G401 (cell line): ENCODE measurements at regions not wholly inside any gene's neighbourhood (a gene's known extent, or its start where the extent isn't known, plus 50 kb on each side); places are given as distances from the start of the nearest gene placed in this dataset.
A peak's percentile ranks its signal among the peaks of the same experiment; 100 is the strongest.
"Not testable (repeated sequence)": the region's sequence is repeated elsewhere in the genome, so short reads cannot be mapped to it uniquely, and the experiment has no call there.

Source experiments
- DNase-seq: peaks from one replicate; pipeline ENCODE4 v3.0.0-alpha.2; 2015; ENCODE audit warnings: low spot score
- in situ Hi-C: cut with HindIII; loops from 2 replicates; pipeline ENCODE4 v1.10.0; 2016; ENCODE audit warnings: low sequenced_read_pairs, mixed read lengths

DNA sequence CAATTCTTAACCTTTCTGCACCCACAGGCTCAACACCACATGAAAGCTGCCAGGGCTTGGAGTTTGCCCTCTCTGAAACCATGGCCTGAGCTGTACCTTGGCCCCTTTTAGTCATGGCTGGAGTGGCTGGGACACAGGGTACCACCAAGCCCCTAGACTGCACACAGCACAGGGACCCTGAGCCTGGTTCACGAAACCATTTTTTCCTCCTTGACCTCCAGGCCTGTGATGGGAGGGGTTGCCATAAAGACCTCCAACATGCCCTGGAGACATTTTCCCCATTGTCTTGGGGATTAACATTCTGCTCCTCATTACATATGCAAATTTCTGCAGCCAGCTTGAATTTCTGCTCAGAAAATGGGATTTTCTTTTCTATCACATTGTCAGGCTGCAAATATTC, 113.4 kb downstream of the XPNPEP1 start:
- in situ Hi-C loops, DNase-seq: not testable (repeated sequence)

GRCh38 chr10:109801191-109801590, 122.1 kb downstream of the XPNPEP1 start:
- in situ Hi-C loops, DNase-seq: not testable (repeated sequence)

DNA sequence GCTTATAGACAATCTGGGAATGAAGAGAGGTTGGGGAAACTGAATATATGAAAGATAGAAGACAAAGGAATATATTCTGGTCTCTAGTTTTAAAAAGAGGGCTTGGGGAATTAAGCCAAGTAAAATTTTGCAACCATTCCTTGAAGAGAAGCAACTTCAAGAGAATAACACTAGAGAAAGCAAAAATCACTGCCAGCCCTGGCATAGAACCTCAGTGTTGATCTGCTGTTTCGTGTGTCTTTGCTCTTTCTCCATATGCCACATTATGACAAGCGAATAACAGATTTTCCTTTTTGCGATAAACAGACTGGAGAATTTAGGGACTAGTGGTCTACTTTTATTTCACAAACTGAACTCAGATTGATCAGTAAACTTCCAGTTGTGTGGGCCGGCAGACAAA, 132.7 kb downstream of the XPNPEP1 start:
- in situ Hi-C loops: no loop called here
- DNase-seq: no peak

- in situ Hi-C loops: no loop called here
- DNase-seq: no peak
Measured at GRCh38 chr10:109784236-109784635, 139.1 kb downstream of the XPNPEP1 start.

GRCh38 chr10:109783286-109783685, 140.0 kb downstream of the XPNPEP1 start:
- DNase-seq: no peak
- in situ Hi-C loops: no loop called here

DNA sequence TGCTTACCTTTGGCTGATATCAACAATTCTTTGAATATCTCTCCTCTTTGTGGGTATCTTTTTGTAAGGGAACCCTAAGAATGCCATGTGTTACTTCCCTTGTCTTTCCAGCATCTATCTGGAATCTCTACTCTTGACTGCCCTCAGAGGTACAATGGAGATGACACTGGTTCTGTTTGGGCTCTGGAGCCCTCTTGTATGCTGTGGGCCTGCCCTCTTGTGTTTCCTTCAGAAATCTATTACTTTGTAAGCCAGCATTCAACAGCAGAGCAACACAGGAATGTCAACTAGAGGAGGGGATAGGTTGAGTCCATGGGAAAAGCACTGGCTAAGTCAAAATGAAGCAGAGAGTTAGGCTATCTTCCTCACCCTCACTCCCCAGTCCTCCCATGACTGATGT, 142.3 kb downstream of the XPNPEP1 start:
- DNase-seq: no peak
- in situ Hi-C loops: no loop called here

- in situ Hi-C loops: no loop called here
- DNase-seq: no peak
Measured at GRCh38 chr10:109778993-109779392, 144.3 kb downstream of the XPNPEP1 start.

GRCh38 chr10:109774121-109774440, 149.2 kb downstream of the XPNPEP1 start:
- in situ Hi-C loops: no loop called here
- DNase-seq: no peak

DNA sequence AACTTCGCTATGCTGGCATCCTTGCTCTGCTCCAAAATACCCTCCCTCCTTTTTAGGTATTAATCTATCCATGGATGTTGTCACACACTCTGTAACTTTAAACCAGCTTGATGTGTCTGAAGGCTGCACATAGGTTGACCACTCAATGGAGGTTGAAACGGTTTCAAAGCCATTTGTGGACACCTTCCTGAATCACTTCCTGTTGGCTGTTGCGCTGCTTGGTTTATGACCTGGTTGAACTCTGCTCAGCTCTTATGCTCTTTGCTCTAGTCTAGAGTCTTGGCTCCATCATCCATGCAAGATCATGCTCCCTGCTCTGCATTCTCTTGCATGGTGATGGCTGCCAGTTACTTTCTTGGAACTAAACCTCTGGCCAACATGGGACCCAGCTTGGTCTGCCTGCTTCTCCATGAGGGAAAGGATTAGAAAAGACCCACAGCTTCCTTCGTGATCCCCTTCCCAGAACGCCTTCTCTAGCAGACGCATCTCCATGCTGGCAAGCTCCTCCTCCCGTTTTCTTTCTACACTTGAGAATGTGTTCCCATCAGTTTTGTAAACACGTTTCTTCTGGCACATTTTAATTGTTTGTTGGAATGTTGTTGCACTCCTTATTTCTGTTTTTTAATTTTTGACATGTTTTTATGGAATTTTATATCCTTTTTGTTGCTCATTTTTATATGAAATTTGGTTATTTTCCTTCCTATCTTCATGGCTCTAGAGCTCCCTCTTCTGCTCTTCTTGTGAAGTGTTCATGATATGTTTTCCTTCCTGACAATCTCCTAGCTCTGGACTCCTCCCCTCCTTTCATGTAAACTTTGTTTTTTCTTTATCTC, 149.8 kb downstream of the XPNPEP1 start:
- peak; percentile 6 for DNase-seq
- in situ Hi-C loops: no loop called here

GRCh38 chr10:109770663-109771062, 152.6 kb downstream of the XPNPEP1 start:
- no peak for DNase-seq

GRCh38 chr10:109769966-109770365, 153.3 kb downstream of the XPNPEP1 start:
- no peak for DNase-seq
- in situ Hi-C loops: no loop called here

More at GRCh38 chr10:109770663-109771062, 152.6 kb downstream of the XPNPEP1 start:
- in situ Hi-C loops: no loop called here

GRCh38 chr10:109765838-109766237, 157.5 kb downstream of the XPNPEP1 start:
- in situ Hi-C loops: no loop called here
- no peak for DNase-seq

DNA sequence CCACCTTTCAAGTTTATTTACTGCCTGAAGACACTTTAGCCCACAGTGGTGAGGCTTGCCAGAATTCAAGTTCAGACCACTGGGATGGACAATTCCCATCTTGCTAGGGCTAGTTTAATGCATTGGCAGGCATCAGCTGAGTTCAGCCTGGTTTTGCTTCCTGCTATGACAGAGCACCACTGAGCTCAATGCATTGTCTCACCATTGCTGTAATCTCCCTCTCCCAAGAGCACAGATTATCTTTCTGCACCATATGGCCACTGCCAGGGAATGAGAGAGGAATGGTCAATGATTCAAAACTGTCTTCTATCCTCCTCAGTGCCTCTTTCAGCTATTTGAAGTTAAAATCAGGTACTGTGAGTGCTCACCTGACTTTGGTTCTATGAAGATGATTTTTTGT, 160.8 kb downstream of the XPNPEP1 start:
- in situ Hi-C loops: no loop called here
- DNase-seq: no peak

DNA sequence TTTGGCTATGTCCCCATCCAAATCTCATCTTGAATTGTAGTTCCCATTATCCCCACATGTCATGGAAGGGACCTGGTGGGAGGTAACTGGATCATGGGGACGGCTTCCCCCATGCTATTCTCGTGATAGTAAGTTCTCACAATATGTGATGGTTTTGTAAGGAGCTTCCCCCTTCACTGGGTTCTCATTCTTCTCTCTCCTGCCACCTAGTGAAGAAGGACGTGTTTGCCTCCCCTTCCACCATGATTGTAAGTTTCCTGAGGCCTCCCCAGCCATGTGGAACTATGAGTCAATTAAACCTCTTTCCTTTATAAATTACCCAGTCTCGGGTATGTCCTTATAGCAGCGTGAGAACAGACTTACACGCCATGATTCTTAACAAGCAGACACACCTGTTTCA, 165.6 kb downstream of the XPNPEP1 start:
- DNase-seq, in situ Hi-C loops: not testable (repeated sequence)

- no peak for DNase-seq
- in situ Hi-C loops: no loop called here
Measured at GRCh38 chr10:109746861-109747260, 176.4 kb downstream of the XPNPEP1 start.

GRCh38 chr10:109744020-109744419, 179.3 kb downstream of the XPNPEP1 start:
- in situ Hi-C loops: no loop called here
- no peak for DNase-seq

DNA sequence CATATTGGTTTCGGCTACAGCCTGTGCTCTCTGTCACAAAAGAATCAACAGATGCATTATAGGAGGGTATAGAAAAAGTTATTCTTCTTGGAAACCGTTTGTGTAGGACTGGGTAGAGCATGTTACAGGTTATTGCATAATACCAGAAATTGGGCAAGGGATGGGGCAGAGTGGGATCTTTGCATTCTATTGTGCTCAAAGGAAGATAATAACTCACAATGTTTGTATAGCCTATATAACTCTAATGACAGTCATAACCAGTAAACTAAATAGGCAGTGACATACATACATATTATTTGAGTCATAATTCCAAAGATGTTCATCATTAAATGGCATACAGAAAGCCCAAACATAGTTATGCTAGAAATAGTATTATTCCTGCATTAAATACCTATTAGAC, 179.7 kb downstream of the XPNPEP1 start:
- in situ Hi-C loops: no loop called here
- DNase-seq: no peak

DNA sequence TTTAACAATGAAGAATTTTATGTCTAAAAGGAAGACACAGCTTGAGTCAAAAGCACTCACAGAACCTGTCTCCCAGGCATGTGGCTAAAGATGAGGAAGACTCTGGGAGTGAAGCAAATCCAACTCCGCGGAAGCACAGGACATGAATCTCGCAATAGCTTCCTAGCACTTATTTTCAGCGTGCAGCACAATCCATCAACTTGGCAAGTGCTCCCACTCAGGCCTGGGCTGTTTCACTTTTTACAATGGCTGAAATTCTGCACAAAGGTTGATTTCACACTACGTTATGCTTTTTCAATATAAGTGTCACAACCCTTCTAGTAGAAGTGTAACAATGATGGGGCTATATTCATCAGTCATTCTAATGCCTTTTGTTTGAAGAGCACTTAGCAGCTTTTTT, 180.2 kb downstream of the XPNPEP1 start:
- DNase-seq: no peak
- in situ Hi-C loops: no loop called here

DNA sequence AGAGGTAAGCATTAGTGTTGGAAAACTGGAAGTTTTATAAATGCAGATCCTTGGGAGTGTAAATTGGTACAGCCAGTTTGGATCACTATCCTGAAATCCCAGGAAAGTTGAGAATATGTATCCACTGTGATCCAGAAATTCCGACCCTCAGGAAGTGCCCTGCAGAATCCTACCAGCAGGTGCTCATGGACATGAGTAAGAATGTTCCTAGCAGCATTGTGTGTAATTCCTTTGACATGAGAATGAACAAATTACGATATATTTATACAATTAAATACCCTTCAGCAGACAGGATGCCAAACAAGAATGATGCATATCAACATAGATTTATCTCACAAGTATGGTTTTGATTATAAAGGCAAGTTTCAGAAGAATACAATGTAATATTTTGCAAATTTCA, 181.6 kb downstream of the XPNPEP1 start:
- no peak for DNase-seq
- in situ Hi-C loops: no loop called here

DNA sequence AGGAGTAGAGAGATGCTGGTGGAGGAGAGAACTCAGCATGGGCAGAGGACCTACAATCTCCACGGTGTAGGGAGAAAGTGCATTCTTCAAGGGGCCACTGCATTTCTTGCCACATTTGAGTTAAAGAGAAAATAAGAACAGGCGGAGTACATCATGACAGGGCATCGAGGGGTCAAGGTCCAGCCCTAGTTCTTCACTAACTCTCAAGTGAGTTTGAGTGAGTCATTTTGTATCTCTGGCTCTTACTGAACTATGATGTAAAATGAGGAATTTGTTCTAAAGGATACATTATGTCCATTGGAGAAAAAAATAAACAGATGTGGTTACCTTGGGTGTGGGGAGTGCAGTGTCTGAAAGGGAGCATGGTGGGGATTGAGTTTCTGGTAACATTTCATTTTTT, 182.9 kb downstream of the XPNPEP1 start:
- in situ Hi-C loops: no loop called here
- no peak for DNase-seq

- no peak for DNase-seq
- in situ Hi-C loops: no loop called here
Measured at GRCh38 chr10:109737626-109738025, 185.7 kb downstream of the XPNPEP1 start.
